ENCODE measurements at regions not wholly inside any gene's neighbourhood (a gene's known extent, or its start where the extent isn't known, plus 50 kb on each side); places are given as distances from the start of the nearest gene placed in this dataset.

DNA sequence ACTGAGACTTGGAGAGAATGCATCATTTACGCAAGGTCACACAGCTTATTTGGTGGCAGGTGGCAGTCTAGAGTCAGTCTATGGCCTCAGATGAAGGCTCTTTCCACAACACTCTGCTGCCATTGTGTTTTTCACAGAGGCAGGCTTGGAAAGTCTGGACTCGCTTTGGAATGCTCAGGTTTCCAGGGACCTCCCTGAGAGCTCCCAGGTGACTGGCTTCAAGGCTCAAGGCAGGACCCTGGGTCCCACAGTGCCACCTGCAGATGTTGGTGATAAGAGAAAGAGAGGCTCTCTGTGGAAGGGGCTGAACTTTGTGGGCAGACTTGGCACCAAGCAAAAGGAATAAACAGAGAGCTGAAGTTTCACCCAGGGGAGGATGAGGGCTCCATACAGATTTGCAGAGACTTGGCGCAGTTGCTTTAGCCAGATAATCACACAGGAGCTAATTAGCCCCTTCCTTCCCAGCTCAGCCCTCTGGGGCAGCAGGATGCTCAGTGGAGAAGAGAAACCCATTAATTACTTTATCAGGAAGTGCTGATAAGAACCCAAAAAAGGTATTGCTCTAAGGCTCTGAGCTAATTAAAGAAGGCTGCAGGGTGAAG lies 103.5 kb downstream of the LBH start:
- no peaks in the 10 kb centered on the region for H3K9me3 ChIP-seq
- H3K27ac ChIP-seq: no peak overlapping the region
- no peak overlapping the region for H3K4me3 ChIP-seq
- H3K4me1 ChIP-seq: peaks cover 0 to 20% of the 10 kb centered on the region in 2 donors
- TF ChIP-seq, protein P1, sequence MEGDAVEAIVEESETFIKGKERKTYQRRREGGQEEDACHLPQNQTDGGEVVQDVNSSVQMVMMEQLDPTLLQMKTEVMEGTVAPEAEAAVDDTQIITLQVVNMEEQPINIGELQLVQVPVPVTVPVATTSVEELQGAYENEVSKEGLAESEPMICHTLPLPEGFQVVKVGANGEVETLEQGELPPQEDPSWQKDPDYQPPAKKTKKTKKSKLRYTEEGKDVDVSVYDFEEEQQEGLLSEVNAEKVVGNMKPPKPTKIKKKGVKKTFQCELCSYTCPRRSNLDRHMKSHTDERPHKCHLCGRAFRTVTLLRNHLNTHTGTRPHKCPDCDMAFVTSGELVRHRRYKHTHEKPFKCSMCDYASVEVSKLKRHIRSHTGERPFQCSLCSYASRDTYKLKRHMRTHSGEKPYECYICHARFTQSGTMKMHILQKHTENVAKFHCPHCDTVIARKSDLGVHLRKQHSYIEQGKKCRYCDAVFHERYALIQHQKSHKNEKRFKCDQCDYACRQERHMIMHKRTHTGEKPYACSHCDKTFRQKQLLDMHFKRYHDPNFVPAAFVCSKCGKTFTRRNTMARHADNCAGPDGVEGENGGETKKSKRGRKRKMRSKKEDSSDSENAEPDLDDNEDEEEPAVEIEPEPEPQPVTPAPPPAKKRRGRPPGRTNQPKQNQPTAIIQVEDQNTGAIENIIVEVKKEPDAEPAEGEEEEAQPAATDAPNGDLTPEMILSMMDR (IDR thresholded peaks at IDR 0.05): peak in 1 of 2 donors; percentile 43
- DNase-seq (ENCODE audit: low spot score): no peak
- H3K36me3 ChIP-seq: no peaks in the 10 kb centered on the region
- no peaks in the 10 kb centered on the region for H3K27me3 ChIP-seq

DNA sequence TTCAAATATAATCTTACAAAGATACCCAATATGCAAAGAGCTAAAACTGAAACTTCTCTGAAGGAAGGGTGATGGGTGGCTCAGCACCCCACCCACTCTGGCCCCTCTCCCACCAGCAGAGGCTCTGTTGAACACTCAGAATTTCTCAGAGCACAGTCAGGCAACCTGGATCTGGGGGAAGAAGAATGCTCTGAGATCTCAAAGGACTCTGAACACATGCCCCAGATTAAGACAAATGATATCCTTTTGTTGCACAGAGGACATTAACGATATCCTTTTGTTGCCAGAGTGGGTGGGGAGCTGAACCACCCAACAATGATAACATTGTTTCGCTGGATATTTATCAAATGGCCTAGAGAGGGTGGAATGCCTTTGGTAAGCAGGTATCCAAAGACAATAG lies 104.8 kb downstream of the LBH start:
- H3K36me3 ChIP-seq: no peaks in the 10 kb centered on the region
- H3K4me3 ChIP-seq: no peak overlapping the region
- peaks cover 0 to 20% of the 10 kb centered on the region in 2 donors for H3K4me1 ChIP-seq
- no peaks in the 10 kb centered on the region for H3K9me3 ChIP-seq
- H3K27ac ChIP-seq: no peak overlapping the region
- no peaks in the 10 kb centered on the region for H3K27me3 ChIP-seq
- no peak for DNase-seq (ENCODE audit: low spot score)
- TF ChIP-seq, protein P1 (IDR thresholded peaks at IDR 0.05): no peak

DNA sequence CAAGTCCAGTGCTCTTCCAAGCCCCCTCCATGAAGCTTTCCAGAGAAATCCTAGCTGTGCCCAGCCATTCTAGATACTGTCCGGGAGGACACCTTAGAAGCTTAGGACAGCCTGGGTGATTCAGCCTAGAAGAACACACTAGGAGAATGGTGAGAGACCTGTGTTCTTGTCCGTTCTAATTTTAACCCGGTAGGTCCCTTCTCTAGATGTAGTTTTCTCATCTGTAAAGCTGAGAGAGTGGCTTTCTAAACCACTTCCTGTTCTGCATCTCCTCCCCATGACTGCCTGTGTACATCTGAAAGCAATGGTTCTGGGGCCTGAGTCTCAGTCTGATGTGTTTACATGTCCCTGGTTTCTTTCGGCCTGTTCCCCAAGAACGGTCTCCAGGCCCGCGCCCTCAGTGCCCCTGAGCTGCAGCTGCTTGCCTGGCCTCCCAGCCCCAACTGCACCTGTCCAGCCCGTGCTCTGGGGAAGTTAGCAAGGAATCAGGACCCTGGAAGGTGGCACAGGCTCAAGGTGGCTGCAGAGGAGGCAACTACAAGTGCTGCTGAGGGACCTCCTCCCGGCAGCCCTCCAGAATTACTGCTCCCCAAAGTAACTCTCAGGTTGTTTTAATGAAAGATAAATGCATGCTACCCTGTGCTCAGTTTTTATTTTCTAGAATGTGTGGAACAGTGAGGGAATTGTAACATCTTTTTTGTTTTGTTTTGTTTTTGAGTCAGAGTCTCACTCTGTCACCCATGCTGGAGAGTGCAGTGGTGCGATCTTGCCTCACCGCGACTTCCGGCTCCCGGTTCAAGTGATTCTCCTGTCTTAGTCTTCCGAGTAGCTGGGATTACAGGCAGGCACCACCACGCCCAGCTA lies 105.9 kb downstream of the LBH start:
- Histone ChIP-seq H3K27ac (no peak overlapping the region), H3K27me3 (no peaks in the 10 kb centered on the region), H3K36me3 (no peaks in the 10 kb centered on the region), H3K9me3 (no peaks in the 10 kb centered on the region), H3K4me1 (peaks cover 0 to 20% of the 10 kb centered on the region in 2 donors), H3K4me3 (no peak overlapping the region)
- no peak for DNase-seq (ENCODE audit: low spot score)
- TF ChIP-seq, protein P1 (IDR thresholded peaks at IDR 0.05): no peak

DNA sequence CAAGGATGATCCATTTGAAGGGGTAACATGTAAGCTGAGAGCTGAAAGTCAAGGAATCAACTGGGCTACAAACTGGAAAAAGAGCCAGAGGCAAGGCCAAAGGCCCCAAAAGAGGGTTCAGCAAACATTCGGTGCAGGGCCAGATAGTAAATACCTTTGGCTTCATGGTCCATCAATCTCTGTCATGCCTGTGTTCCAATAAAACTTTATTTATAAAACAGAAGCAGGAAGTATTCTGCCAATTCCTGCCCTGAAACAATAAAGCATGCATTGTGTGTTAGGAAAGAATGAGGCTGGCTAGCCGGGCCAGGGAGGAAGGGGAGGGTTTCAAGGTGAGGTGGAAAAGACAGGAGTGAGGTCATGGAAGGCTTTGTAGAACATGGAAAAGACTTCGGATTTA lies 107.1 kb downstream of the LBH start:
- TF ChIP-seq, protein P1 (IDR thresholded peaks at IDR 0.05): no peak
- Histone ChIP-seq H3K9me3 (no peaks in the 10 kb centered on the region), H3K27me3 (no peaks in the 10 kb centered on the region), H3K27ac (no peak overlapping the region), H3K4me3 (no peak overlapping the region), H3K4me1 (peaks cover 0 to 20% of the 10 kb centered on the region in 2 donors), H3K36me3 (no peaks in the 10 kb centered on the region)
- DNase-seq (ENCODE audit: low spot score): no peak

DNA sequence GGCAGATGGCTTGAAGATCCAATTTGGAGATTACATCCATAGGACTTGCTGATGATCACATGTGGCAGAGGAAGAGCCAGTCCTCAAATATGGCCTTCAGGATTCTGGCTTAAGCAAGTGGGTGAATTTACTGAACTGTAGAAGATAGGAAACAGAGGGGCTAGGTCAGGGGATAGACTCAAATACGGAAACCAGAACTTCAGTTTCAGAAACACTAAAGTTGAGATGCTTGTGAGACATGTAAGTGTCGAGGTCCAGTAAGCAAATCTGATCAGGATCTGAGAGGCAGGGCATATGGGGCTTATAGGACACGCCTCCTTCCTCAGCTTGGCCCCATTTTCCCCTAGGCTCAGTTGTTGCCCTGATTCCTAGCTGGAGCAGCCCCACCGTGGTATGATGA lies 107.7 kb downstream of the LBH start:
- no peaks in the 10 kb centered on the region for H3K27me3 ChIP-seq
- TF ChIP-seq, protein P1 (IDR thresholded peaks at IDR 0.05): no peak
- no peak for DNase-seq (ENCODE audit: low spot score)
- no peak overlapping the region for H3K4me3 ChIP-seq
- H3K9me3 ChIP-seq: no peaks in the 10 kb centered on the region
- no peaks in the 10 kb centered on the region for H3K36me3 ChIP-seq
- peaks cover 0 to 20% of the 10 kb centered on the region in 2 donors for H3K4me1 ChIP-seq
- no peak overlapping the region for H3K27ac ChIP-seq

Data from right atrium auricular region (tissue), 2 donors.